IMR-90 (cell line): ENCODE measurements at regions not wholly inside any gene's neighbourhood (a gene's known extent, or its start where the extent isn't known, plus 50 kb on each side); places are given as distances from the start of the nearest gene placed in this dataset.

Experiments used
- ATAC-seq: fragments of 200-7000 bp; cut with Tn5 transposase; 2 replicates; pipeline ENCODE4 v1.9.1; 2020; ENCODE audit warnings: low read depth, mild to moderate bottlenecking, moderate library complexity
- BruUV-seq: library from RNA; stranded (reverse); fragments of 400-500 nt; replicated peaks from 2 replicates; lab custom pipeline; 2021; lab: Mats Ljungman, UMichigan
- CTCF ChIA-PET: fragments of 300-600 bp; formaldehyde crosslinking; extraction: SDS; loops from one replicate; lab custom pipeline; 2021; ENCODE audit warnings: antibody characterized with exemption; lab: Yijun Ruan, JAX
- POLR2A ChIA-PET: fragments of 300-600 bp; sonication (Branson Sonifier 250); formaldehyde crosslinking; loops from one replicate; lab custom pipeline; 2022; ENCODE audit warnings: antibody characterized with exemption; ENCODE audit not compliant: unreplicated experiment; lab: Charles Lee
- DNase-seq: peaks from one replicate; pipeline ENCODE4 v3.0.0; 2013
- H2AFZ ChIP-seq: replicated peaks from 2 replicates; pipeline ENCODE3; 2013; ENCODE audit warnings: low read length, mild to moderate bottlenecking; ENCODE audit not compliant: poor library complexity
- H2AK5ac ChIP-seq: 2 replicates; pipeline ENCODE4 v1.6.1; 2013; ENCODE audit warnings: low read depth, low read length, inconsistent platforms
- H2AK9ac ChIP-seq: replicated peaks from 2 replicates; pipeline ENCODE3; 2013; ENCODE audit warnings: mild to moderate bottlenecking, low read depth, low read length, moderate library complexity; ENCODE audit not compliant: poor library complexity
- H2BK120ac ChIP-seq: 2 replicates; pipeline ENCODE4 v1.6.1; 2013; ENCODE audit warnings: low read depth, low read length, inconsistent platforms
- H2BK15ac ChIP-seq: 3 replicates; pipeline ENCODE4 v1.6.1; 2013; ENCODE audit warnings: low read depth, low read length, inconsistent platforms
- H2BK20ac ChIP-seq: 2 replicates; pipeline ENCODE4 v1.6.1; 2013; ENCODE audit warnings: low read depth, mild to moderate bottlenecking, inconsistent platforms, low read length, moderate library complexity
- H2BK5ac ChIP-seq: 2 replicates; pipeline ENCODE4 v1.6.1; 2013; ENCODE audit warnings: mild to moderate bottlenecking, low read depth, low read length, inconsistent platforms; ENCODE audit not compliant: poor library complexity, severe bottlenecking
- H3K14ac ChIP-seq: replicated peaks from 2 replicates; pipeline ENCODE4 v1.6.1; 2013; ENCODE audit warnings: low read depth, low read length, inconsistent platforms
- H3K18ac ChIP-seq: 2 replicates; pipeline ENCODE4 v1.6.1; 2013; ENCODE audit warnings: low read depth, low read length, control low read depth
- H3K23ac ChIP-seq: 2 replicates; pipeline ENCODE4 v1.6.1; 2013; ENCODE audit warnings: low read depth, low read length, inconsistent platforms
- H3K27ac ChIP-seq: 2 replicates; pipeline ENCODE4 v1.5.1; 2013; ENCODE audit warnings: mild to moderate bottlenecking, control low read depth, low read length; ENCODE audit not compliant: insufficient read depth
- H3K27me3 ChIP-seq: 2 replicates; pipeline ENCODE4 v1.6.1; 2013; ENCODE audit warnings: low read length; ENCODE audit not compliant: control insufficient read depth, insufficient read depth
- H3K36me3 ChIP-seq: 2 replicates; pipeline ENCODE4 v1.6.1; 2013; ENCODE audit warnings: low read length, mixed read lengths; ENCODE audit not compliant: control insufficient read depth, insufficient read depth
- H3K4ac ChIP-seq: 2 replicates; pipeline ENCODE4 v1.6.1; 2013; ENCODE audit warnings: low read depth, low read length, inconsistent platforms
- H3K4me1 ChIP-seq: 2 replicates; pipeline ENCODE4 v1.6.1; 2013; ENCODE audit warnings: low read length, mixed read lengths; ENCODE audit not compliant: control insufficient read depth, insufficient read depth
- H3K4me2 ChIP-seq: 2 replicates; pipeline ENCODE4 v1.6.1; 2013; ENCODE audit warnings: low read depth, mild to moderate bottlenecking, control low read depth, low read length, moderate library complexity
- H3K4me3 ChIP-seq: 2 replicates; pipeline ENCODE4 v1.5.1; 2013; ENCODE audit warnings: low read depth, mild to moderate bottlenecking, control low read depth, low read length, moderate library complexity; ENCODE audit not compliant: insufficient read depth
- H3K56ac ChIP-seq: 2 replicates; pipeline ENCODE4 v1.6.1; 2013; ENCODE audit warnings: low read length, inconsistent platforms; ENCODE audit not compliant: insufficient read depth; ENCODE audit errors: extremely low read depth
- H3K79me1 ChIP-seq, 2 experiments: 2 replicates each; pipeline ENCODE4 v1.6.1; 2013; ENCODE audit warnings: low read length in 2 of 2, inconsistent platforms in 1 of 2, low read depth in 1 of 2
- H3K9ac ChIP-seq: 2 replicates; pipeline ENCODE4 v1.6.1; 2013; ENCODE audit warnings: low read depth, low read length, control low read depth
- H3K9me1 ChIP-seq: 2 replicates; pipeline ENCODE4 v1.6.1; 2013; ENCODE audit warnings: low read length, inconsistent platforms; ENCODE audit not compliant: insufficient read depth
- H3K9me3 ChIP-seq: 2 replicates; pipeline ENCODE4 v1.6.1; 2013; ENCODE audit warnings: low read length; ENCODE audit not compliant: control insufficient read depth, insufficient read depth
- H4K20me1 ChIP-seq: 2 replicates; pipeline ENCODE4 v1.6.1; 2013; ENCODE audit warnings: low read length, inconsistent platforms; ENCODE audit not compliant: insufficient read depth
- H4K5ac ChIP-seq: 2 replicates; pipeline ENCODE4 v1.6.1; 2013; ENCODE audit warnings: mild to moderate bottlenecking, low read depth, low read length, control low read depth
- H4K8ac ChIP-seq, 2 experiments: 2 replicates each; pipeline ENCODE4 v1.6.1; 2013; ENCODE audit warnings: low read depth in 2 of 2, low read length in 2 of 2, control low read depth in 1 of 2, inconsistent platforms in 1 of 2
- H4K91ac ChIP-seq: 2 replicates; pipeline ENCODE4 v1.6.1; 2013; ENCODE audit warnings: low read depth, low read length, inconsistent platforms; ENCODE audit not compliant: insufficient read depth
- BHLHE40 ChIP-seq: fragments of 150-350 bp; IDR thresholded peaks from 2 replicates; pipeline ENCODE4 v1.6.1; 2016; ENCODE audit warnings: mild to moderate bottlenecking, low read depth, low read length
- CEBPB ChIP-seq: IDR thresholded peaks from 2 replicates; pipeline ENCODE4 v1.6.1; 2012; ENCODE audit warnings: low read depth, low read length, improper control_type of control experiment
- CHD1 ChIP-seq: IDR thresholded peaks from 2 replicates; pipeline ENCODE4 v1.6.1; 2012; ENCODE audit warnings: low read depth, low read length, improper control_type of control experiment
- CTCF ChIP-seq: conservative IDR thresholded peaks from 2 replicates; pipeline ENCODE4 v1.5.1; 2012; ENCODE audit warnings: mild to moderate bottlenecking, low read depth, low read length, improper control_type of control experiment
- FOS ChIP-seq: fragments of 150-350 bp; IDR thresholded peaks from 2 replicates; pipeline ENCODE4 v1.6.1; 2016; ENCODE audit warnings: low read depth, low read length
- MAFK ChIP-seq: IDR thresholded peaks from 2 replicates; pipeline ENCODE4 v1.6.1; 2012; ENCODE audit warnings: low read depth, low read length, improper control_type of control experiment
- MAZ ChIP-seq: IDR thresholded peaks from 2 replicates; pipeline ENCODE4 v1.6.1; 2012; ENCODE audit warnings: low read depth, mild to moderate bottlenecking, low read length, improper control_type of control experiment, moderate library complexity, borderline replicate concordance
- MXI1 ChIP-seq: IDR thresholded peaks from 2 replicates; pipeline ENCODE4 v1.6.1; 2012; ENCODE audit warnings: low read depth, mild to moderate bottlenecking, low read length, moderate library complexity, borderline replicate concordance
- NFE2L2 ChIP-seq: fragments of 150-350 bp; IDR thresholded peaks from 2 replicates; pipeline ENCODE4 v1.6.1; 2016; ENCODE audit warnings: low read depth, mild to moderate bottlenecking, low read length
- POLR2A ChIP-seq: IDR thresholded peaks from 2 replicates; pipeline ENCODE4 v1.6.1; 2012; ENCODE audit warnings: mild to moderate bottlenecking, low read depth, low read length
- RAD21 ChIP-seq: IDR thresholded peaks from 2 replicates; pipeline ENCODE4 v1.6.1; 2012; ENCODE audit warnings: low read length, improper control_type of control experiment
- RCOR1 ChIP-seq: IDR thresholded peaks from 2 replicates; pipeline ENCODE4 v1.6.1; 2012; ENCODE audit warnings: mild to moderate bottlenecking, low read length, improper control_type of control experiment; ENCODE audit not compliant: insufficient replicate concordance
- RFX5 ChIP-seq: IDR thresholded peaks from 2 replicates; pipeline ENCODE4 v1.8.0; 2012; ENCODE audit warnings: low read depth, mild to moderate bottlenecking, low read length, moderate library complexity
- SMC3 ChIP-seq: fragments of 150-350 bp; IDR thresholded peaks from 2 replicates; pipeline ENCODE4 v1.6.1; 2016; ENCODE audit warnings: low read depth, mild to moderate bottlenecking, antibody characterized with exemption, low read length, moderate library complexity
- WGBS, 2 experiments: methylation state at CpG; one replicate each; pipeline versions ENCODE4 v1.1.5 to v1.1.7; 2013; ENCODE audit warnings: missing lambda C conversion rate in 2 of 2; ENCODE audit not compliant: insufficient read length in 1 of 2; ENCODE audit errors: extremely low coverage in 2 of 2; 5-methylcytosine and 5-hydroxymethylcytosine counted together
- dilution Hi-C: fragments of 300-500 bp; cut with HindIII; formaldehyde crosslinking; loops from one replicate; pipeline ENCODE4 v1.14.3; 2018; ENCODE audit warnings: low sequenced_read_pairs; ENCODE audit not compliant: unreplicated experiment
- in situ Hi-C: fragments of 300-500 bp; cut with MboI; formaldehyde crosslinking; loops from 3 replicates; pipeline ENCODE4 v1.14.3; 2019; ENCODE audit warnings: low sequenced_read_pairs, inconsistent platforms, mixed read lengths
- intact Hi-C: fragments of 100-400 bp; cut with micrococcal nuclease; formaldehyde crosslinking; loops from 2 replicates; pipeline ENCODE4 v1.10.0; 2022
- TF ChIP-seq, protein P1 (sequence below): fragments of 150-350 bp; IDR thresholded peaks from 2 replicates; pipeline ENCODE4 v1.6.1; 2017; ENCODE audit warnings: mild to moderate bottlenecking, antibody characterized with exemption, low read length, low read depth
- TF ChIP-seq, protein P2 (sequence below): fragments of 150-350 bp; IDR thresholded peaks from 2 replicates; pipeline ENCODE4 v1.6.1; 2016; ENCODE audit warnings: low read depth, mild to moderate bottlenecking, low read length, moderate library complexity, borderline replicate concordance

- ChIA-PET CTCF (no interaction called here), POLR2A (no interaction called here)
- Histone ChIP-seq H3K27me3 (no peaks in the 10 kb centered on the region), H4K91ac (no peak overlapping the region), H2AK5ac (no peak overlapping the region), H4K8ac (no peak overlapping the region), H2AFZ (no peak overlapping the region), H3K27ac (no peak overlapping the region), H3K9me3 (peaks cover 2% of the 10 kb centered on the region; the same call in 1 of the 2 replicates), H3K4me3 (no peak overlapping the region), H3K4me1 (no peaks in the 10 kb centered on the region), H4K5ac (no peak overlapping the region), H4K20me1 (no peaks in the 10 kb centered on the region), H3K36me3 (no peaks in the 10 kb centered on the region), H3K18ac (no peak overlapping the region), H2BK15ac (no peak overlapping the region), H3K9me1 (no peaks in the 10 kb centered on the region), H3K9ac (no peak overlapping the region), H3K79me1 (no peaks in the 10 kb centered on the region), H2BK5ac (no peak overlapping the region), H3K14ac (no peak overlapping the region), H2AK9ac (no peak overlapping the region), H2BK20ac (no peak overlapping the region), H3K4ac (no peak overlapping the region), H3K56ac (no peak overlapping the region), H3K4me2 (no peak overlapping the region), H2BK120ac (no peak overlapping the region), H3K23ac (no peak overlapping the region)
- TF ChIP-seq CHD1 (no peak), MAZ (no peak), CTCF (no peak), MAFK (no peak), CEBPB (no peak), RCOR1 (no peak), RAD21 (no peak), RFX5 (no peak), NFE2L2 (no peak), SMC3 (no peak), POLR2A (no peak), BHLHE40 (no peak), MXI1 (no peak), FOS (no peak)
- TF ChIP-seq, protein P1, sequence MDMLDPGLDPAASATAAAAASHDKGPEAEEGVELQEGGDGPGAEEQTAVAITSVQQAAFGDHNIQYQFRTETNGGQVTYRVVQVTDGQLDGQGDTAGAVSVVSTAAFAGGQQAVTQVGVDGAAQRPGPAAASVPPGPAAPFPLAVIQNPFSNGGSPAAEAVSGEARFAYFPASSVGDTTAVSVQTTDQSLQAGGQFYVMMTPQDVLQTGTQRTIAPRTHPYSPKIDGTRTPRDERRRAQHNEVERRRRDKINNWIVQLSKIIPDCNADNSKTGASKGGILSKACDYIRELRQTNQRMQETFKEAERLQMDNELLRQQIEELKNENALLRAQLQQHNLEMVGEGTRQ, result no peak
- TF ChIP-seq, protein P2, sequence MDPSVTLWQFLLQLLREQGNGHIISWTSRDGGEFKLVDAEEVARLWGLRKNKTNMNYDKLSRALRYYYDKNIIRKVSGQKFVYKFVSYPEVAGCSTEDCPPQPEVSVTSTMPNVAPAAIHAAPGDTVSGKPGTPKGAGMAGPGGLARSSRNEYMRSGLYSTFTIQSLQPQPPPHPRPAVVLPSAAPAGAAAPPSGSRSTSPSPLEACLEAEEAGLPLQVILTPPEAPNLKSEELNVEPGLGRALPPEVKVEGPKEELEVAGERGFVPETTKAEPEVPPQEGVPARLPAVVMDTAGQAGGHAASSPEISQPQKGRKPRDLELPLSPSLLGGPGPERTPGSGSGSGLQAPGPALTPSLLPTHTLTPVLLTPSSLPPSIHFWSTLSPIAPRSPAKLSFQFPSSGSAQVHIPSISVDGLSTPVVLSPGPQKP, result no peak
- in situ Hi-C loops, result no loop called here
- WGBS, 2 experiments, result no CpG with 5 or more reads among the region's 1 CpG
- ATAC-seq, result no peak
- intact Hi-C loops, result no loop called here
- DNase-seq, result no peak
- dilution Hi-C loops, result no loop called here
- no TSS peak for BruUV-seq
These were observed 382.2 kb upstream of the SPOCK3 start for GRCh38 chr4:167616476-167616875.
